ENCODE measurements at regions not wholly inside any gene's neighbourhood (a gene's known extent, or its start where the extent isn't known, plus 50 kb on each side); places are given as distances from the start of the nearest gene placed in this dataset.

GRCh38 chr2:129460299-129461198, 518.9 kb upstream of the RAB6C start:
- Histone ChIP-seq H3K36me3 (replicated peaks in 1 of 2; ENCODE audit: insufficient read depth in 1 of 2, low read depth in 2 of 2) (no peaks in the 10 kb centered on the region), H3K9me3 (no peaks in the 10 kb centered on the region), H3K27ac (no peak overlapping the region), H3K4me3 (no peak overlapping the region), H3K4me1 (no peaks in the 10 kb centered on the region), H3K27me3 (no peaks in the 10 kb centered on the region)
- intact Hi-C loops (cut with DNase I) = no loop called here
- no peak for TF ChIP-seq CTCF (IDR thresholded peaks at IDR 0.05)
- no peak for TF ChIP-seq POLR2A (IDR thresholded peaks at IDR 0.05)
- 72 to 79% methylated on average over 12 of the region's 12 CpGs for WGBS, 2 donors
- ATAC-seq (no peak), DNase-seq (no peak)

GRCh38 chr2:129462349-129462748, 517.1 kb upstream of the RAB6C start:
- Histone ChIP-seq H3K4me1 (no peaks in the 10 kb centered on the region), H3K9me3 (no peaks in the 10 kb centered on the region), H3K27ac (no peak overlapping the region), H3K27me3 (no peaks in the 10 kb centered on the region), H3K4me3 (no peak overlapping the region), H3K36me3 (replicated peaks in 1 of 2; ENCODE audit: insufficient read depth in 1 of 2, low read depth in 2 of 2) (no peaks in the 10 kb centered on the region)
- no peak for DNase-seq
- ATAC-seq = no peak
- WGBS, 2 donors = 48 to 60% methylated on average over 3 of the region's 3 CpGs
- intact Hi-C loops (cut with DNase I) = no loop called here
- no peak for TF ChIP-seq POLR2A (IDR thresholded peaks at IDR 0.05)
- no peak for TF ChIP-seq CTCF (IDR thresholded peaks at IDR 0.05)

GRCh38 chr2:129462967-129463366, 516.5 kb upstream of the RAB6C start:
- no peak for ATAC-seq
- no peak for DNase-seq
- Histone ChIP-seq H3K4me1 (no peaks in the 10 kb centered on the region), H3K27me3 (no peaks in the 10 kb centered on the region), H3K9me3 (no peaks in the 10 kb centered on the region), H3K4me3 (no peak overlapping the region), H3K27ac (no peak overlapping the region), H3K36me3 (replicated peaks in 1 of 2; ENCODE audit: insufficient read depth in 1 of 2, low read depth in 2 of 2) (no peaks in the 10 kb centered on the region)
- WGBS, 2 donors = 73 to 90% methylated on average over 3 to 4 of the region's 4 CpGs
- TF ChIP-seq CTCF (IDR thresholded peaks at IDR 0.05) (no peak), POLR2A (IDR thresholded peaks at IDR 0.05) (no peak)
- intact Hi-C loops (cut with DNase I) = no loop called here

- no peaks in the 10 kb centered on the region for H3K27me3 ChIP-seq
- no peaks in the 10 kb centered on the region for H3K9me3 ChIP-seq
- no peak overlapping the region for H3K27ac ChIP-seq
- H3K4me3 ChIP-seq = no peak overlapping the region
- DNase-seq (no peak), ATAC-seq (no peak)
- no peak for TF ChIP-seq POLR2A (IDR thresholded peaks at IDR 0.05)
- no peak for TF ChIP-seq CTCF (IDR thresholded peaks at IDR 0.05)
- 76 to 82% methylated on average over 4 of the region's 4 CpGs for WGBS, 2 donors
- intact Hi-C loops (cut with DNase I) = no loop called here
- no peaks in the 10 kb centered on the region for H3K4me1 ChIP-seq
- H3K36me3 ChIP-seq (replicated peaks in 1 of 2; ENCODE audit: insufficient read depth in 1 of 2, low read depth in 2 of 2) = no peaks in the 10 kb centered on the region
Measured at GRCh38 chr2:129464036-129464435, 515.4 kb upstream of the RAB6C start.

GRCh38 chr2:129464631-129465030, 514.8 kb upstream of the RAB6C start:
- H3K4me1 ChIP-seq = no peaks in the 10 kb centered on the region
- no peak overlapping the region for H3K27ac ChIP-seq
- H3K4me3 ChIP-seq = no peak overlapping the region
- no peak for DNase-seq
- H3K9me3 ChIP-seq = no peaks in the 10 kb centered on the region
- no peaks in the 10 kb centered on the region for H3K27me3 ChIP-seq
- intact Hi-C loops (cut with DNase I) = no loop called here
- WGBS, 2 donors = 91 to 98% methylated on average over 5 to 6 of the region's 6 CpGs
- H3K36me3 ChIP-seq (replicated peaks in 1 of 2; ENCODE audit: insufficient read depth in 1 of 2, low read depth in 2 of 2) = no peaks in the 10 kb centered on the region
- TF ChIP-seq POLR2A (IDR thresholded peaks at IDR 0.05) (no peak), CTCF (IDR thresholded peaks at IDR 0.05) (no peak)
- no peak for ATAC-seq
